T-helper 1 cell (primary cell): ENCODE measurements at regions not wholly inside any gene's neighbourhood (a gene's known extent, or its start where the extent isn't known, plus 50 kb on each side); places are given as distances from the start of the nearest gene placed in this dataset.

Experiments used
- DNase-seq, 5 donors: peaks; one replicate each; pipeline ENCODE4 v3.0.0-alpha.2; 2012 to 2020

- DNase-seq, result no peak
These were observed 591.6 kb downstream of the CAAP1 start for GRCh38 chr9:26301046-26301445.

GRCh38 chr9:26296910-26297572 is 595.6 kb downstream of the CAAP1 start:
- DNase-seq, result no peak

- DNase-seq, result no peak
These were observed 599.7 kb downstream of the CAAP1 start for GRCh38 chr9:26292943-26293342.

- DNase-seq, result no peak
These were observed 593.4 kb upstream of the TUSC1 start for GRCh38 chr9:26271495-26272122.

GRCh38 chr9:26266146-26266793 is 588.0 kb upstream of the TUSC1 start:
- no peak for DNase-seq

GRCh38 chr9:26264709-26265601 is 586.7 kb upstream of the TUSC1 start:
- no peak for DNase-seq

GRCh38 chr9:26263478-26263877 is 585.2 kb upstream of the TUSC1 start:
- no peak for DNase-seq

- DNase-seq, result no peak
These were observed 584.3 kb upstream of the TUSC1 start for GRCh38 chr9:26262421-26263107.

GRCh38 chr9:26261503-26262330 is 583.5 kb upstream of the TUSC1 start:
- no peak for DNase-seq

GRCh38 chr9:26260238-26260637 is 582.0 kb upstream of the TUSC1 start:
- DNase-seq, result no peak

GRCh38 chr9:26247861-26248260 is 569.6 kb upstream of the TUSC1 start:
- no peak for DNase-seq

GRCh38 chr9:26244661-26245451 is 566.6 kb upstream of the TUSC1 start:
- DNase-seq, result no peak

- no peak for DNase-seq
These were observed 565.5 kb upstream of the TUSC1 start for GRCh38 chr9:26243726-26244125.

- DNase-seq, result no peak
These were observed 564.9 kb upstream of the TUSC1 start for GRCh38 chr9:26243029-26243697.

GRCh38 chr9:26240020-26240419 is 561.8 kb upstream of the TUSC1 start:
- no peak for DNase-seq

- no peak for DNase-seq
These were observed 559.0 kb upstream of the TUSC1 start for GRCh38 chr9:26237256-26237655.

- no peak for DNase-seq
These were observed 556.6 kb upstream of the TUSC1 start for GRCh38 chr9:26234865-26235264.

- no peak for DNase-seq
These were observed 553.1 kb upstream of the TUSC1 start for GRCh38 chr9:26231391-26231790.

GRCh38 chr9:26229324-26230054 is 551.2 kb upstream of the TUSC1 start:
- DNase-seq, result no peak
